ENCODE measurements at regions not wholly inside any gene's neighbourhood (a gene's known extent, or its start where the extent isn't known, plus 50 kb on each side); places are given as distances from the start of the nearest gene placed in this dataset.

- no peak for DNase-seq
- in situ Hi-C loops (cut with MboI; ENCODE audit: low sequenced_read_pairs in 4 of 4), result no loop called here
Observed at GRCh38 chr10:42935466-42935865, 141.4 kb upstream of the RET start.

GRCh38 chr10:42936580-42936979, 140.3 kb upstream of the RET start:
- in situ Hi-C loops (cut with MboI; ENCODE audit: low sequenced_read_pairs in 4 of 4), result no loop called here
- no peak overlapping the region for H3K4me3 ChIP-seq
- intact Hi-C loops (cut with DNase I; ENCODE audit: low total_unique reads), result no loop called here
- H3K4me1 ChIP-seq, result no peaks in the 10 kb centered on the region
- TF ChIP-seq POLR2A (IDR thresholded peaks at IDR 0.05), result no peak
- TF ChIP-seq CTCF (IDR thresholded peaks at IDR 0.05 in 4 of 5, conservative IDR thresholded peaks at IDR 0.05 in 1 of 5), result no peak
- H3K9me3 ChIP-seq, result no peaks in the 10 kb centered on the region
- DNase-seq (no peak), ATAC-seq (no peak)
- H3K36me3 ChIP-seq, result no peaks in the 10 kb centered on the region
- H3K27ac ChIP-seq, result no peak overlapping the region
- H3K27me3 ChIP-seq, result peaks cover 19 to 29% (median 20%) of the 10 kb centered on the region in 3 donors

More at GRCh38 chr10:42935466-42935865, 141.4 kb upstream of the RET start:
- intact Hi-C loops (cut with DNase I; ENCODE audit: low total_unique reads), result no loop called here
- no peak for TF ChIP-seq POLR2A (IDR thresholded peaks at IDR 0.05)
- TF ChIP-seq CTCF (IDR thresholded peaks at IDR 0.05 in 4 of 5, conservative IDR thresholded peaks at IDR 0.05 in 1 of 5), result no peak
- H3K4me1 ChIP-seq, result no peaks in the 10 kb centered on the region
- ATAC-seq, result no peak
- H3K27ac ChIP-seq, result no peak overlapping the region
- no peak overlapping the region for H3K4me3 ChIP-seq
- no peaks in the 10 kb centered on the region for H3K9me3 ChIP-seq
- H3K27me3 ChIP-seq, result peaks cover 24 to 34% (median 25%) of the 10 kb centered on the region in 3 donors
- H3K36me3 ChIP-seq, result no peaks in the 10 kb centered on the region

GRCh38 chr10:42937048-42937447, 139.8 kb upstream of the RET start:
- Histone ChIP-seq H3K9me3 (no peaks in the 10 kb centered on the region), H3K4me3 (no peak overlapping the region), H3K27me3 (peaks cover 15 to 25% (median 16%) of the 10 kb centered on the region in 3 donors), H3K36me3 (no peaks in the 10 kb centered on the region), H3K4me1 (no peaks in the 10 kb centered on the region), H3K27ac (no peak overlapping the region)
- intact Hi-C loops (cut with DNase I; ENCODE audit: low total_unique reads), result no loop called here
- in situ Hi-C loops (cut with MboI; ENCODE audit: low sequenced_read_pairs in 4 of 4), result no loop called here
- TF ChIP-seq POLR2A (IDR thresholded peaks at IDR 0.05) (no peak), CTCF (IDR thresholded peaks at IDR 0.05 in 4 of 5, conservative IDR thresholded peaks at IDR 0.05 in 1 of 5) (no peak)
- no peak for DNase-seq
- no peak for ATAC-seq

- Histone ChIP-seq H3K27me3 (peaks cover 11 to 19% (median 12%) of the 10 kb centered on the region in 3 donors), H3K4me1 (no peaks in the 10 kb centered on the region), H3K4me3 (no peak overlapping the region), H3K36me3 (no peaks in the 10 kb centered on the region), H3K9me3 (no peaks in the 10 kb centered on the region), H3K27ac (no peak overlapping the region)
- in situ Hi-C loops (cut with MboI; ENCODE audit: low sequenced_read_pairs in 4 of 4), result no loop called here
- ATAC-seq (no peak), DNase-seq (no peak)
- intact Hi-C loops (cut with DNase I; ENCODE audit: low total_unique reads), result no loop called here
- TF ChIP-seq CTCF (IDR thresholded peaks at IDR 0.05 in 4 of 5, conservative IDR thresholded peaks at IDR 0.05 in 1 of 5), result no peak
- no peak for TF ChIP-seq POLR2A (IDR thresholded peaks at IDR 0.05)
Observed at GRCh38 chr10:42937649-42938180, 139.2 kb upstream of the RET start.

- Histone ChIP-seq H3K4me1 (no peaks in the 10 kb centered on the region), H3K27me3 (peaks cover 6 to 12% (median 7%) of the 10 kb centered on the region in 3 donors), H3K4me3 (no peak overlapping the region), H3K36me3 (no peaks in the 10 kb centered on the region), H3K9me3 (no peaks in the 10 kb centered on the region), H3K27ac (no peak overlapping the region)
- TF ChIP-seq POLR2A (IDR thresholded peaks at IDR 0.05) (no peak), CTCF (IDR thresholded peaks at IDR 0.05 in 4 of 5, conservative IDR thresholded peaks at IDR 0.05 in 1 of 5) (no peak)
- intact Hi-C loops (cut with DNase I; ENCODE audit: low total_unique reads), result no loop called here
- in situ Hi-C loops (cut with MboI; ENCODE audit: low sequenced_read_pairs in 4 of 4), result no loop called here
- no peak for DNase-seq
- ATAC-seq, result no peak
Observed at GRCh38 chr10:42938351-42938750, 138.5 kb upstream of the RET start.
